Gastroesophageal sphincter (tissue), 4 donors: ENCODE measurements at regions not wholly inside any gene's neighbourhood (a gene's known extent, or its start where the extent isn't known, plus 50 kb on each side); places are given as distances from the start of the nearest gene placed in this dataset.

ENCODE experiments used
- ATAC-seq: fragments of 150-250 bp; one replicate; pipeline ENCODE4 v1.9.1; 2016; ENCODE audit warnings: mild to moderate bottlenecking, moderate library complexity
- H3K27ac ChIP-seq, 4 donors: fragments of 200-600 bp; sonication (generic) in 3 of 4; 1 replicate in 3 of 4; 2 replicates in 1 of 4; pipeline ENCODE4 v1.5.1; 2016 to 2019
- H3K27me3 ChIP-seq: fragments of 200-600 bp; sonication (generic); one replicate; pipeline ENCODE4 v1.5.1; 2019
- H3K36me3 ChIP-seq, 2 donors: fragments of 200-600 bp; sonication (generic); one replicate each; pipeline ENCODE4 v1.5.1; 2019; ENCODE audit warnings: control low read depth in 1 of 2
- H3K4me1 ChIP-seq, 3 donors: fragments of 200-600 bp; sonication (generic); 1 replicate in 2 of 3; 2 replicates in 1 of 3; pipeline ENCODE4 v1.5.1; 2016 to 2019; ENCODE audit warnings: control low read depth in 2 of 3
- H3K4me3 ChIP-seq, 2 donors: fragments of 200-600 bp; sonication (generic); one replicate each; pipeline ENCODE4 v1.5.1; 2019; ENCODE audit warnings: mild to moderate bottlenecking in 1 of 2, moderate library complexity in 1 of 2
- H3K9me3 ChIP-seq, 3 donors: fragments of 200-600 bp; sonication (generic); one replicate each; pipeline ENCODE4 v1.5.1; 2017 to 2019; ENCODE audit warnings: control low read depth in 2 of 3
- EP300 ChIP-seq: sonication (generic); formaldehyde crosslinking; IDR thresholded peaks from one replicate; pipeline ENCODE4 v1.6.1; 2017; ENCODE audit warnings: antibody characterized with exemption, mild to moderate bottlenecking
- POLR2A ChIP-seq, 2 donors: fragments of 450-650 bp; IDR thresholded peaks; one replicate each; pipeline ENCODE4 v1.6.1; 2017; ENCODE audit warnings: antibody characterized with exemption in 2 of 2, mild to moderate bottlenecking in 2 of 2, moderate library complexity in 1 of 2
- POLR2AphosphoS5 ChIP-seq: sonication (generic); formaldehyde crosslinking; IDR thresholded peaks from one replicate; pipeline ENCODE4 v1.6.1; 2017; ENCODE audit warnings: antibody characterized with exemption
- WGBS, 2 donors: methylation state at CpG; one replicate each; pipeline ENCODE4 v1.1.5; 2018; ENCODE audit warnings: low coverage in 1 of 2; 5-methylcytosine and 5-hydroxymethylcytosine counted together
- TF ChIP-seq, protein P1 (sequence below), 4 experiments: fragments of 200-600 bp in 2 of 4; fragments of 450-650 bp in 2 of 4; sonication (generic) in 1 of 4; IDR thresholded peaks; one replicate each; pipeline ENCODE4 v1.5.1; 2017 to 2019; ENCODE audit warnings: antibody characterized with exemption in 4 of 4, mild to moderate bottlenecking in 2 of 4, moderate library complexity in 2 of 4

DNA sequence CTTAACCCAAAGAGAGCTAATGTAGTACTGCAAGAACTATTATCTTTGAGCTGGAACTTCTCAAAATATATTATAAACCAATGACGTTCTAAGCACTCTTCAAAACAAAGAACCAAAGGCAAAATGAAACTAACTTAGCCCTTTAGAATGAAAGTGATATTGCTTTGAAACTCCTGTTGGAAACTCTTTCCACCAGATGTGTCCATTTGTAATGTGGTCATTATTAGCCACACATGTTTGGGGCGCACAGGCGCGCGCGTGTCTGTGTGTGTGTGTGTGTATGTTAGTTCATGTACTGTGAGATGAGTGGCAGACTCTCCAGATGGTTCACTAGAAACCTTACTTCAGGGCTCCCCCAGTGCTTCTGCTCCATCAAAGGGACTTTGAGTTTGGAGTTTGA lies 323.4 kb downstream of the BCL11A start:
- no peak for ATAC-seq
- no peak overlapping the region for H3K4me3 ChIP-seq
- TF ChIP-seq, protein P1, sequence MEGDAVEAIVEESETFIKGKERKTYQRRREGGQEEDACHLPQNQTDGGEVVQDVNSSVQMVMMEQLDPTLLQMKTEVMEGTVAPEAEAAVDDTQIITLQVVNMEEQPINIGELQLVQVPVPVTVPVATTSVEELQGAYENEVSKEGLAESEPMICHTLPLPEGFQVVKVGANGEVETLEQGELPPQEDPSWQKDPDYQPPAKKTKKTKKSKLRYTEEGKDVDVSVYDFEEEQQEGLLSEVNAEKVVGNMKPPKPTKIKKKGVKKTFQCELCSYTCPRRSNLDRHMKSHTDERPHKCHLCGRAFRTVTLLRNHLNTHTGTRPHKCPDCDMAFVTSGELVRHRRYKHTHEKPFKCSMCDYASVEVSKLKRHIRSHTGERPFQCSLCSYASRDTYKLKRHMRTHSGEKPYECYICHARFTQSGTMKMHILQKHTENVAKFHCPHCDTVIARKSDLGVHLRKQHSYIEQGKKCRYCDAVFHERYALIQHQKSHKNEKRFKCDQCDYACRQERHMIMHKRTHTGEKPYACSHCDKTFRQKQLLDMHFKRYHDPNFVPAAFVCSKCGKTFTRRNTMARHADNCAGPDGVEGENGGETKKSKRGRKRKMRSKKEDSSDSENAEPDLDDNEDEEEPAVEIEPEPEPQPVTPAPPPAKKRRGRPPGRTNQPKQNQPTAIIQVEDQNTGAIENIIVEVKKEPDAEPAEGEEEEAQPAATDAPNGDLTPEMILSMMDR (IDR thresholded peaks at IDR 0.05) = no peak
- no peak for TF ChIP-seq EP300
- TF ChIP-seq POLR2AphosphoS5 = no peak
- TF ChIP-seq POLR2A (IDR thresholded peaks at IDR 0.05) = no peak
- 80 to 85% methylated on average over 5 to 6 of the region's 6 CpGs for WGBS, 2 donors
- no peaks in the 10 kb centered on the region for H3K27me3 ChIP-seq
- H3K36me3 ChIP-seq = no peaks in the 10 kb centered on the region
- H3K27ac ChIP-seq = no peak overlapping the region
- H3K4me1 ChIP-seq = no peaks in the 10 kb centered on the region
- peaks cover 0 to 27% (median 0%) of the 10 kb centered on the region in 3 donors for H3K9me3 ChIP-seq

- H3K4me3 ChIP-seq = no peak overlapping the region
- 86% methylated on average over 3 of the region's 3 CpGs; no CpG with 5 or more reads in 1 of the 2 donors for WGBS, 2 donors
- no peaks in the 10 kb centered on the region for H3K4me1 ChIP-seq
- H3K9me3 ChIP-seq = peaks cover 0 to 18% (median 0%) of the 10 kb centered on the region in 3 donors
- no peak overlapping the region for H3K27ac ChIP-seq
- H3K36me3 ChIP-seq = no peaks in the 10 kb centered on the region
- H3K27me3 ChIP-seq = no peaks in the 10 kb centered on the region
- TF ChIP-seq POLR2AphosphoS5 (no peak), POLR2A (IDR thresholded peaks at IDR 0.05) (no peak), EP300 (no peak)
- TF ChIP-seq, protein P1 (IDR thresholded peaks at IDR 0.05) = no peak
- no peak for ATAC-seq
Observed at GRCh38 chr2:60226943-60227342, 326.5 kb downstream of the BCL11A start.

GRCh38 chr2:60226191-60226590 lies 327.3 kb downstream of the BCL11A start:
- ATAC-seq = no peak
- H3K27me3 ChIP-seq = no peaks in the 10 kb centered on the region
- WGBS, 2 donors = 74 to 100% methylated on average over 2 to 3 of the region's 3 CpGs
- H3K4me1 ChIP-seq = no peaks in the 10 kb centered on the region
- no peak overlapping the region for H3K4me3 ChIP-seq
- H3K27ac ChIP-seq = no peak overlapping the region
- TF ChIP-seq, protein P1 (IDR thresholded peaks at IDR 0.05) = no peak
- TF ChIP-seq POLR2A (IDR thresholded peaks at IDR 0.05) (no peak), POLR2AphosphoS5 (no peak), EP300 (no peak)
- H3K9me3 ChIP-seq = peaks cover 0 to 15% (median 0%) of the 10 kb centered on the region in 3 donors
- H3K36me3 ChIP-seq = no peaks in the 10 kb centered on the region

GRCh38 chr2:60223859-60224258 lies 329.6 kb downstream of the BCL11A start:
- H3K27me3 ChIP-seq = no peaks in the 10 kb centered on the region
- 83 to 86% methylated on average over 1 of the region's 2 CpGs for WGBS, 2 donors
- H3K4me3 ChIP-seq = no peak overlapping the region
- TF ChIP-seq, protein P1 (IDR thresholded peaks at IDR 0.05) = no peak
- TF ChIP-seq EP300 = no peak
- no peak for TF ChIP-seq POLR2A (IDR thresholded peaks at IDR 0.05)
- TF ChIP-seq POLR2AphosphoS5 = no peak
- H3K27ac ChIP-seq = no peak overlapping the region
- no peaks in the 10 kb centered on the region for H3K4me1 ChIP-seq
- ATAC-seq = no peak
- H3K36me3 ChIP-seq = no peaks in the 10 kb centered on the region
- H3K9me3 ChIP-seq = no peaks in the 10 kb centered on the region

GRCh38 chr2:60221098-60221497 lies 332.4 kb downstream of the BCL11A start:
- peaks cover 0 to 7% (median 0%) of the 10 kb centered on the region in 3 donors for H3K4me1 ChIP-seq
- 80 to 90% methylated on average over 1 to 3 of the region's 3 CpGs for WGBS, 2 donors
- no peak overlapping the region for H3K4me3 ChIP-seq
- TF ChIP-seq EP300 (no peak), POLR2A (IDR thresholded peaks at IDR 0.05) (no peak), POLR2AphosphoS5 (no peak)
- TF ChIP-seq, protein P1 (IDR thresholded peaks at IDR 0.05) = no peak
- H3K27ac ChIP-seq = no peak overlapping the region
- H3K9me3 ChIP-seq = no peaks in the 10 kb centered on the region
- no peak for ATAC-seq
- no peaks in the 10 kb centered on the region for H3K27me3 ChIP-seq
- no peaks in the 10 kb centered on the region for H3K36me3 ChIP-seq
